Activated T-cell treated with anti-CD3 and anti-CD28 coated beads, Interleukin-2, amount 50 U/mL, for 48 hours (primary cell): ENCODE measurements at regions not wholly inside any gene's neighbourhood (a gene's known extent, or its start where the extent isn't known, plus 50 kb on each side); places are given as distances from the start of the nearest gene placed in this dataset.

Source experiments
- DNase-seq, 2 experiments: peaks; one replicate each; pipeline ENCODE4 v3.0.0-alpha.2; 2020

DNA sequence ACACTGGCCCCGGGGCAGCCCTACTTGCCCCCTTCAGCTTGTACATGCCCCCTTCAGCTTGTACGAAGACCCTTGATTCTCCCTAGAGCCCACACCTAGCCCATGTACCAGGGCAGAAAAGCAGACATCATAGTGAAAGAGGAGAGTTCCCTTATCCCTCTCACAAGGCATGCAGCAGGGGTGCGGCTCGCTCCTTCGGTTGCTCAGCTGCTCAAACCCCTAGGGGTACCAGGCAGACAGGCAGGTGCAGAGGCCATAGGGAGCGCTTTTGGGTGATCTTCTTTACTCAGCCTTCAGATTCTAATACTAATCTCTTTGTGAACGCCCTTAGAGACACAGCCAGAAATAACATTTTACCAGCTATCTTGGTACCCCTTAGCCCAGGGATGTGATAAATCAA, 286.3 kb downstream of the NPIPA8 start:
- DNase-seq: no peak

GRCh38 chr16:18049547-18050133, 286.9 kb downstream of the NPIPA8 start:
- no peak for DNase-seq

- DNase-seq: no peak
These were observed 287.5 kb downstream of the NPIPA8 start for GRCh38 chr16:18048853-18049546.

- DNase-seq: no peak
These were observed 288.8 kb downstream of the NPIPA8 start for GRCh38 chr16:18047761-18048160.

DNA sequence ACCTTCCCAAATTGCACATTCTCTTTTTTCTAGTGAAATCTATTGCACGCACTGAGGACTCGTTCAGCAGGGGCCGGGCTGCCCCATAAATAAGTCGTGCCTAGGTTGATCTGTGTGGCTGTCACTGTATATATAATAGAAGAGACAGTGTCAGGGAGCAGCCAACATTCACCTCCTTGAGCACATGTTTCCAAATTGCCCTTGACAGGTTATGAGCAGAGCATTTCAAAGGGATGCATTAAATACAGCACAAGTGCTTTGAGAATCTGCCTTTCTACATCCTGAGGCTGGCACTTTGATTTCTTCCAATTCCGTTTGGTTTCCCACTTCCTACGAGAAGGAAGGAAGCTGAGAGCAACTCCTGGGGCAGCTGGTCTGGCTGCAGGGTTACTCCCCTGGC, 291.2 kb downstream of the NPIPA8 start:
- no peak for DNase-seq

GRCh38 chr16:18041864-18042834, 294.4 kb downstream of the NPIPA8 start:
- DNase-seq: no peak

DNA sequence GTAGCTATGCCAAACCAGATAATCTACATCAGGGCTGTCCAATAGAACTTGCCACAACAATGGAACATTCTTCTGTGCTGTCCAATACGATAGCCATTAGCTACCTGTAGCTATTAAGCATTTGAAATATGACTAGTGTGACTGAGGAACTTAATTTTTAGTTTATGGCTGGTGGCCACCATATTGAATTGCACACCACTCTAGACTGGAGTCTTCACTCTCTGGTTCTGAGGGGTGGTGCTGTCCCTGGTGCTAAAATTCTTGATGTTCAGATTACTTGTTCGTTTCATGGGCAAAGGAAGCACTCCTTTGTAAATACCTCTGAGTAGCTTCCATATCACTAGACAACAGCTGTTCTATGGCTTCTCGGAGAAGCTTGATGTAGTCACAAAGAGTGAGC, 296.6 kb downstream of the NPIPA8 start:
- DNase-seq: no peak

GRCh38 chr16:18037051-18037450, 299.5 kb downstream of the NPIPA8 start:
- DNase-seq: no peak

GRCh38 chr16:18024611-18025010, 311.9 kb downstream of the NPIPA8 start:
- DNase-seq: no peak

- no peak for DNase-seq
These were observed 318.2 kb downstream of the NPIPA8 start for GRCh38 chr16:18018376-18018775.

DNA sequence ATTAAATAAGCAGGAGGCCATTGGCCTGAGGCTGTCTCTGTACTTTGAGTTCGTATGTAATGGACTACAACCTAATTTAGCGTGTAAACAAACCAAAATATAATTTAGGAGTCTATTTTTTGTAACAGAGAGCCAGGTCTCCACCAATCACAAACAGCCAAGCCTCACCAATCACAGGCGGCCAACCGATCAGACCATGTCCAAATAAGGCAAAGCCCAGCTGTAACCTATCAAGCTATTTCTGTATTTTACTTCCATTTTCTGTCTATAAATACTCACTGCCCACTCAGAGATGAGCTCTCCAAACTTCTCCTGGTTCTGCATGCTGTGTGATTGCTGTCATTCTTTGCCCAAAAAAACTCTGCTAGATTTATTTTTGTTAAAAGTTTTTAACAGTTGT, 322.7 kb downstream of the NPIPA8 start:
- no peak for DNase-seq

GRCh38 chr16:18008356-18008755, 328.2 kb downstream of the NPIPA8 start:
- no peak for DNase-seq

DNA sequence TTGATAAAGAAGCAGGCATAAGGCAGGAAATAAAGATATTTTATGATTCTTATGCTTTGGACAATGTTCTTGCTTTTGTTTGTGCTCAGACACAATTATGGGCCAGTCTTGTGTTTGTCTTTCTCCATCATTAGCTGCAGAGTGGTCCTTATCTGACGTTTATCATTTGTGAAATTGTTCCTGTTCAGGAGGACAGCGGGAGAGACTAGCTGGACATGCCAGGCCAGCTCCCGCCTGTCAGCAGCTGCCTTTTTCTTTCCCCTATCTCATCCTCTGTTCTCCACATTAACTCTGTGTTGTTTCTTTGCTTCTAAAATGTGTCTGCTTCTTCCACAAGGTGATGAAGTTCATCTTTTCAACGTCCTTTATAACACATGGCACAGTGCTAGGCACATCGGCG, 333.5 kb downstream of the NPIPA8 start:
- DNase-seq: no peak

- no peak for DNase-seq
These were observed 337.5 kb downstream of the NPIPA8 start for GRCh38 chr16:17998996-17999395.

- DNase-seq: no peak
These were observed 338.0 kb downstream of the NPIPA8 start for GRCh38 chr16:17998550-17998949.

DNA sequence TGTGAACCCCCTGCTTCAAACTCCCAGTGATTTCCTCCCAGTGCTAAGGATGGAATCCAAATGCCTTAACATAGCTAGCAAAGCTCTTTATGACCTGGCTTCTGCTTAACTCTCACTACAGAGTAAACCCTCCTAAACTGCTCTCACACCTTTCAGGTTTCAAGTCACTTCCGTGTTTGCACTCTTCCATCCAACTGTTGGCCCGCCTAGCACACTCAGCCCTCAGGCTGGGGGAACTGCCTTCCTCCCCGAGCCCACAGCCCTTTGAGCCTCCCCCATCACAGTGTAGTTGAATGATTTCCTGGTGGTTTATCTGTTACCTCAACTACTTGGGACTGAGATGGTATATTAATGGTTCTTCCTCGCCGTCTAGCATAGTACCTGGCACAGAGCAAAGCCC, 342.5 kb downstream of the NPIPA8 start:
- no peak for DNase-seq

- DNase-seq: no peak
These were observed 344.1 kb downstream of the NPIPA8 start for GRCh38 chr16:17992416-17992815.

DNA sequence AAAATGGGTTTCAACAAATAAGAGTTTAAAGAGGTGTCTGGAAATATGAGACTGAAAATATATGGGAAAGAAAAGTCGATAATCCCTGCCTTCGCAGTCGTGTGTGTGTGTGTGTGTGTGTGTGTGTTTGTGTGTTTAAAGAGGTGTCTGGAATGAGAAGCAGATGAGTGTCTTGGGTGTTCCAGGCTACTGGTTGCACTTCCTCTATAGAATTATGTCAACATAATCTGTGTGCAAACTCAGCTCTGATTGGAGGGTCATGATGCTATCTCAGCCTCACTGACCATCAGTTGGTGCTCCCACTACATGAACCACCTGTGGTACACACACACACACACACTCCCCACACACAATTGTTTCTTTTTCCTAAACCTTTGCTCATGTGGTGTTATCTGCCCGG, 347.3 kb downstream of the NPIPA8 start:
- DNase-seq: no peak

GRCh38 chr16:17988839-17989238, 347.7 kb downstream of the NPIPA8 start:
- DNase-seq: no peak

- DNase-seq: no peak
These were observed 349.5 kb downstream of the NPIPA8 start for GRCh38 chr16:17986991-17987390.

- no peak for DNase-seq
These were observed 351.7 kb downstream of the NPIPA8 start for GRCh38 chr16:17984810-17985209.

DNA sequence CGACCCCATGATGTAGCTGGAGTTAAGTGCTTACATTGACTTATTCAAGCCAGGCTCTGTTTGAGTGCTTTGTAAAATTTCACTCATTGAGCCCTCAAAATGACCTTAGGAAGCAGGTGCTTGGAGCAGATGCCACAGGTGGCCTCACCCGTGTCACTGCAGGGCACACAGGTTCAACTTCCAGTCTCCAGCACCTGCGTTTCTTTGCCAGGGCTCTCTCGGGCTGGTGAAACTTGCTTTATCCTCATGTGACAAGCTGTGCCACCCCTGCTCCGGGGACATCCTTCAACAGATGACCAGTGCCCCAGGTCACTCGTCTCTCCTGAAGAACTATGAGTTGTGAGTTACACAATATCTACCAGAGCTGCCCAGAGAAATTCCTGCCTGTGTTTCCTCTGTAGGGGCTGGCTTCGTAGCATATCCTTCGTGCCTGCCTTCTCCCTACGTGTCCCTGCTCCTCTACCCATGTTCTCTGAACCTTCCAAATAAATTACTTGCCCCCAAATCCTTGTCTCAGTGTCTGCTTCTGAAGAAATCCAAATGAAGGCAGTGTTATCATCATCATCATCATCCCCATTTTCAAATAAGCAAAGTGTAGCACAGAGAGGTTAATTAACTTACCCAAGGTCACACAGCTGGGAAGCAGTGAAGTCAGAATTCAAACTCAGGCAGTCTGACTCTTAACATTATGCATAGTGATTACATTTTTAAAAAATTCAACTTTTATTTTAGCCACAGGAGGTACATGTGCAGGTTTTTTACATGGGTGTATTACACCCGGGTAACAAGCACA, 352.5 kb downstream of the NPIPA8 start:
- DNase-seq: no peak

DNA sequence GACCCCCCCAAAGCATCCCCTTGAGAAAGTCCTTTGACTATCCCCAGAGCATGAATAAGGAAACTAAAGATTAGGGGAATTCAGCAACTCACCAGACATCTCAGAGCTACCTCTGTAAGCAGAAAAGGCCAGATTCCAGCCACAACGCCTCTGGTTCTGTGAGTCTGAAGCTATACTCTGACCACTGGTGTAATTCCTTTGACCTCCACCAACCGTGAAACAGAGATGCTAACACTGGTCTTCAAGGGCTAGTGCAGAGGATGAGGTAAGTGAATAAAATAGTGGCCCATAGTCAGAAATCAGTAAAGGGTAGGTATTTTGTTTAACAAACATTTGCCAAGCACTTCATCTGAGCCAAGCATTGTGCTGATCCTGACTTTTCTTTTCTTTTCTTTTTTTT, 353.4 kb downstream of the NPIPA8 start:
- no peak for DNase-seq
